Fibroblast of lung (primary cell): ENCODE measurements at regions not wholly inside any gene's neighbourhood (a gene's known extent, or its start where the extent isn't known, plus 50 kb on each side); places are given as distances from the start of the nearest gene placed in this dataset.

Experiments used
- DNase-seq, 2 donors: peaks; one replicate each; pipeline versions ENCODE4 v3.0.0 to v3.0.0-alpha.2; 2010; ENCODE audit warnings: low read depth in 2 of 2
- H2AFZ ChIP-seq: 2 replicates; pipeline ENCODE4 v1.5.1; 2012; ENCODE audit warnings: low read length, control low read depth, inconsistent platforms
- H3K27ac ChIP-seq: 2 replicates; pipeline ENCODE4 v1.5.1; 2011; ENCODE audit warnings: low read length, control low read depth; ENCODE audit not compliant: insufficient read depth
- H3K27me3 ChIP-seq: 2 replicates; pipeline ENCODE4 v1.5.1; 2011; ENCODE audit warnings: mild to moderate bottlenecking, low read length; ENCODE audit not compliant: control insufficient read depth, insufficient read depth
- H3K36me3 ChIP-seq: 2 replicates; pipeline ENCODE4 v1.5.1; 2011; ENCODE audit warnings: low read length; ENCODE audit not compliant: control insufficient read depth, insufficient read depth
- H3K4me1 ChIP-seq: 2 replicates; pipeline ENCODE4 v1.5.1; 2011; ENCODE audit warnings: low read length; ENCODE audit not compliant: control insufficient read depth, insufficient read depth; ENCODE audit errors: extremely low read depth
- H3K4me2 ChIP-seq: 2 replicates; pipeline ENCODE4 v1.5.1; 2011; ENCODE audit warnings: low read length, control low read depth; ENCODE audit not compliant: insufficient read depth; ENCODE audit errors: extremely low read depth
- H3K4me3 ChIP-seq, 4 experiments: fragments of 200-600 bp in 1 of 4; sonication (generic) in 1 of 4; replicated peaks in 1 of 4; 2 replicates each; pipeline ENCODE4 v1.5.1; 2011 to 2016; ENCODE audit warnings: low read length in 4 of 4, low read depth in 3 of 4, mild to moderate bottlenecking in 3 of 4, control low read depth in 2 of 4, inconsistent platforms in 1 of 4, mixed read lengths in 1 of 4; ENCODE audit not compliant: insufficient read depth in 1 of 4; ENCODE audit errors: control extremely low read depth in 1 of 4
- H3K79me2 ChIP-seq: 2 replicates; pipeline ENCODE4 v1.5.1; 2012; ENCODE audit warnings: mild to moderate bottlenecking, low read length, inconsistent platforms; ENCODE audit not compliant: control insufficient read depth, insufficient read depth
- H3K9ac ChIP-seq: 2 replicates; pipeline ENCODE4 v1.5.1; 2011; ENCODE audit warnings: mild to moderate bottlenecking, low read length, control low read depth; ENCODE audit not compliant: insufficient read depth
- H3K9me3 ChIP-seq: 2 replicates; pipeline ENCODE4 v1.5.1; 2012; ENCODE audit warnings: low read depth, low read length; ENCODE audit not compliant: control insufficient read depth, insufficient read depth
- H4K20me1 ChIP-seq: 2 replicates; pipeline ENCODE4 v1.5.1; 2011; ENCODE audit warnings: low read length; ENCODE audit not compliant: control insufficient read depth, insufficient read depth; ENCODE audit errors: extremely low read depth
- CTCF ChIP-seq, 2 donors: IDR thresholded peaks in 1 of 2; conservative IDR thresholded peaks in 1 of 2; 1 replicate in 1 of 2; 2 replicates in 1 of 2; pipeline ENCODE4 v1.5.1; 2011 to 2012; ENCODE audit warnings: low read length in 2 of 2, control low read depth in 1 of 2, inconsistent platforms in 1 of 2, low read depth in 1 of 2, mild to moderate bottlenecking in 1 of 2
- EZH2 ChIP-seq: IDR thresholded peaks from 2 replicates; pipeline ENCODE4 v1.5.1; 2012; ENCODE audit warnings: low read length, control low read depth, mild to moderate bottlenecking; ENCODE audit errors: missing control alignments

DNA sequence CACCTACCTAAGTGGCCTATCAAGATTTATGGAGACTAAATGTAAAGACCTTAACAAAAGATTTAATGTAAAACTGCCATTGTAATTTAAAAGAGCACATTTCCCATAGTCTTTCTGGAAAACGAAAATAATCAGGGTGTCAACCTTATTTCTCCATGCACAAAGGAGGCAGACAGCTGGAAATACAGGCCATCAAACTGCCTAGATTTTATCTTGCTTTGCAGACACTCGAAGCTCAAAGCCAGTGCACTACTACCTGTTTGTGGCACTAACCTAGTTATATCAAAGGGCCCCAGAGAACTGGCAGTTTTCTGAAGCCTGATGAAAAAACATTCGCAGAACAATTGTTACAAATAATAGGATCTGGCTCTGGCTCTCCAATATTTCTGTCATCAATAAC lies 863.9 kb downstream of the STPG2 start:
- Histone ChIP-seq H3K4me3 (no peak overlapping the region), H3K79me2 (no peaks in the 10 kb centered on the region), H3K27me3 (no peaks in the 10 kb centered on the region), H3K27ac (no peak overlapping the region), H3K9me3 (no peaks in the 10 kb centered on the region), H3K9ac (no peak overlapping the region), H3K4me2 (no peak overlapping the region), H3K36me3 (no peaks in the 10 kb centered on the region), H3K4me1 (no peaks in the 10 kb centered on the region), H2AFZ (no peak overlapping the region), H4K20me1 (no peaks in the 10 kb centered on the region)
- no peak for DNase-seq
- TF ChIP-seq EZH2 (no peak), CTCF (conservative IDR thresholded peaks at IDR 0.05 in 1 of 2, IDR thresholded peaks at IDR 0.05 in 1 of 2; ENCODE audit: low read depth in 1 of 2, low read length in 2 of 2) (no peak)

GRCh38 chr4:97300561-97300960 lies 842.7 kb downstream of the STPG2 start:
- no peak overlapping the region for H3K9ac ChIP-seq
- no peak overlapping the region for H2AFZ ChIP-seq
- H3K4me3 ChIP-seq: no peak overlapping the region
- no peaks in the 10 kb centered on the region for H4K20me1 ChIP-seq
- TF ChIP-seq CTCF (conservative IDR thresholded peaks at IDR 0.05 in 1 of 2, IDR thresholded peaks at IDR 0.05 in 1 of 2; ENCODE audit: low read depth in 1 of 2, low read length in 2 of 2) (no peak), EZH2 (no peak)
- DNase-seq: no peak
- H3K27ac ChIP-seq: no peak overlapping the region
- no peaks in the 10 kb centered on the region for H3K9me3 ChIP-seq
- no peaks in the 10 kb centered on the region for H3K27me3 ChIP-seq
- H3K36me3 ChIP-seq: no peaks in the 10 kb centered on the region
- H3K79me2 ChIP-seq: no peaks in the 10 kb centered on the region
- H3K4me2 ChIP-seq: no peak overlapping the region
- H3K4me1 ChIP-seq: no peaks in the 10 kb centered on the region

GRCh38 chr4:97305351-97305750 lies 837.9 kb downstream of the STPG2 start:
- Histone ChIP-seq H3K9me3 (no peaks in the 10 kb centered on the region), H3K4me1 (no peaks in the 10 kb centered on the region), H3K9ac (no peak overlapping the region), H3K79me2 (no peaks in the 10 kb centered on the region), H3K36me3 (no peaks in the 10 kb centered on the region), H2AFZ (no peak overlapping the region), H3K27me3 (no peaks in the 10 kb centered on the region), H3K4me2 (no peak overlapping the region), H3K4me3 (no peak overlapping the region), H4K20me1 (no peaks in the 10 kb centered on the region), H3K27ac (no peak overlapping the region)
- TF ChIP-seq CTCF (conservative IDR thresholded peaks at IDR 0.05 in 1 of 2, IDR thresholded peaks at IDR 0.05 in 1 of 2; ENCODE audit: low read depth in 1 of 2, low read length in 2 of 2) (no peak), EZH2 (no peak)
- peak in 1 of 2 donors; percentile 1 for DNase-seq
